ENCODE measurements at regions not wholly inside any gene's neighbourhood (a gene's known extent, or its start where the extent isn't known, plus 50 kb on each side); places are given as distances from the start of the nearest gene placed in this dataset.
A peak's percentile ranks its signal among the peaks of the same experiment; 100 is the strongest.

GRCh38 chrX:66328950-66329596 lies 165.0 kb downstream of the HEPH start:
- no peaks in the 10 kb centered on the region for H3K4me1 Mint-ChIP-seq
- H3K9me3 Mint-ChIP-seq: no peaks in the 10 kb centered on the region
- H3K36me3 Mint-ChIP-seq (ENCODE audit: low read depth): no peaks in the 10 kb centered on the region
- H3K4me3 Mint-ChIP-seq: no peak overlapping the region
- no peaks in the 10 kb centered on the region for H3K27me3 Mint-ChIP-seq
- DNase-seq: no peak
- H3K27ac Mint-ChIP-seq: no peak overlapping the region
- intact Hi-C loops (cut with micrococcal nuclease): no loop called here

DNA sequence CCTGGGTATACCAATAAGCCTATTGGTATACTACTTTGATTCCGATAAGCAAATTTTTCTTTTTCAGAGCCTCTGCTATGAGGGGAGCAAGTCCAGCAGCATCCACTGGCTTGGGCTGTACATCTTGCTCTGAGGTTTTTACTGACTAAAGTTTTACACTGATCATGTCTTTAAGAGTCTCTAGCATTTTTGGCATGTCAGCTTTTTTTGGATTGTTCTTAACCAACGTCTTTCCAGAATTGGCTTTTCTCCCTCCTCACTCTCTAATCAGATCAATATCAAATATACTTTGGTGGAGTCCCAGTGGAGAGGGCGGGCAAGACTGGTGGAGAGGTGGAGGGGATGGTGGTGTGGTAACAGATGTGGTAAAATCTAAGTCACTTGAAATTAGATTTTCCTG lies 196.8 kb downstream of the HEPH start:
- no peaks in the 10 kb centered on the region for H3K9me3 Mint-ChIP-seq
- DNase-seq: no peak
- no peaks in the 10 kb centered on the region for H3K36me3 Mint-ChIP-seq (ENCODE audit: low read depth)
- intact Hi-C loops (cut with micrococcal nuclease): no loop called here
- H3K4me3 Mint-ChIP-seq: no peak overlapping the region
- no peak overlapping the region for H3K27ac Mint-ChIP-seq
- H3K4me1 Mint-ChIP-seq: no peaks in the 10 kb centered on the region
- no peaks in the 10 kb centered on the region for H3K27me3 Mint-ChIP-seq

GRCh38 chrX:66384722-66385121 lies 220.7 kb downstream of the HEPH start:
- no peak overlapping the region for H3K4me3 Mint-ChIP-seq
- no peaks in the 10 kb centered on the region for H3K9me3 Mint-ChIP-seq
- H3K36me3 Mint-ChIP-seq (ENCODE audit: low read depth): no peaks in the 10 kb centered on the region
- H3K27me3 Mint-ChIP-seq: no peaks in the 10 kb centered on the region
- intact Hi-C loops (cut with micrococcal nuclease): no loop called here
- no peak overlapping the region for H3K27ac Mint-ChIP-seq
- no peak for DNase-seq
- no peaks in the 10 kb centered on the region for H3K4me1 Mint-ChIP-seq

- no peak for DNase-seq
- no peaks in the 10 kb centered on the region for H3K4me1 Mint-ChIP-seq
- intact Hi-C loops (cut with micrococcal nuclease): no loop called here
- peaks cover 3% of the 10 kb centered on the region for H3K27me3 Mint-ChIP-seq
- H3K36me3 Mint-ChIP-seq (ENCODE audit: low read depth): no peaks in the 10 kb centered on the region
- peaks cover 4% of the 10 kb centered on the region for H3K9me3 Mint-ChIP-seq
- H3K27ac Mint-ChIP-seq: no peak overlapping the region
- no peak overlapping the region for H3K4me3 Mint-ChIP-seq
These were observed 235.2 kb downstream of the HEPH start for GRCh38 chrX:66399273-66399672.

DNA sequence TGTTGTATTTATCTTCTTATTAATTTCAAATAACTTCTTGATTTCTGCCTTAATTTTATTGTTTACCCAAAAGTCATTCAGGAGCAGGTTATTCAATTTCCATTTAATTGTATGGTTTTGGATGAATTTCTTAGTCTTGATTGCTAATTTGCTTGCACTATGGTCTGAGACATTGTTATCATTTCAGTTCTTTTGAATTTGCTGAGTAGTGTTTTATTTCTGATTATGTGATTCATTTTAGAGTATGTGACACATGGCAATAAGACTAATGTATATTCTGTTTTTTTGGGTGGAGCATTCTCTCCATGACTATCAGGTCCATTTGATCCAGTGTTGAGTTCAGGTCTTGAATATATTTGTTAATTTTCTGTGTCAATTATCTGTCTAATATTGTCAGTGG lies 236.7 kb downstream of the EDA2R start:
- Mint-ChIP-seq H3K4me3 (no peak overlapping the region), H3K9me3 (peaks cover 4% of the 10 kb centered on the region), H3K36me3 (ENCODE audit: low read depth) (no peaks in the 10 kb centered on the region), H3K27ac (no peak overlapping the region), H3K27me3 (peaks cover 5% of the 10 kb centered on the region), H3K4me1 (no peaks in the 10 kb centered on the region)
- no peak for DNase-seq
- intact Hi-C loops (cut with micrococcal nuclease): no loop called here

- H3K27me3 Mint-ChIP-seq: peaks cover 7% of the 10 kb centered on the region
- no peaks in the 10 kb centered on the region for H3K36me3 Mint-ChIP-seq (ENCODE audit: low read depth)
- intact Hi-C loops (cut with micrococcal nuclease): no loop called here
- H3K9me3 Mint-ChIP-seq: no peaks in the 10 kb centered on the region
- peaks cover 1% of the 10 kb centered on the region for H3K4me1 Mint-ChIP-seq
- DNase-seq: peak; percentile 51
- H3K27ac Mint-ChIP-seq: no peak overlapping the region
- H3K4me3 Mint-ChIP-seq: no peak overlapping the region
These were observed 230.4 kb downstream of the EDA2R start for GRCh38 chrX:66408507-66408906.

DNA sequence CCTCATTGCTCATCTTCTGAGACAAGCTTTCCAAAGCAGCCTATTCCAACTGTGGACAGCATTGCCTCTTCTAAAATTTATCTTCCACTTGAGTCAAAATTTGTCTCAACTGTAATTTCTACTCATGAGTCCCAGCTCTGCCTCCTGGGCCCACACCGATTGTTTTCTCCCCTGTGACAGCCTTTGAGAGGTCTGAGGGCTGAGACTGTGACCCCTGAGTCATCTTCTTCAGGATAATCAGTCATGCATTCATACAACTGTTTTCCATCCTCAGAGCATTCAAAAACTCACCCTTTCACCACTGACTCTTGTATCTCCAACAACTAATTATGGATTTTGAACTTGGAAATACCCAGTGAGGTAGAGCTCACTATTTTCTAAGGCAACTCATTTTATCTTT lies 228.1 kb downstream of the EDA2R start:
- DNase-seq: no peak
- Mint-ChIP-seq H3K9me3 (no peaks in the 10 kb centered on the region), H3K36me3 (ENCODE audit: low read depth) (no peaks in the 10 kb centered on the region), H3K27me3 (peaks cover 2% of the 10 kb centered on the region), H3K27ac (no peak overlapping the region), H3K4me1 (peaks cover 1% of the 10 kb centered on the region), H3K4me3 (no peak overlapping the region)
- intact Hi-C loops (cut with micrococcal nuclease): no loop called here
